GM19324 (cell line): ENCODE measurements at regions not wholly inside any gene's neighbourhood (a gene's known extent, or its start where the extent isn't known, plus 50 kb on each side); places are given as distances from the start of the nearest gene placed in this dataset.
"Not testable (repeated sequence)": the region's sequence is repeated elsewhere in the genome, so short reads cannot be mapped to it uniquely, and the experiment has no call there.

Source experiments
- ATAC-seq: cut with Tn5 transposase; IDR thresholded peaks from one replicate; pipeline ENCODE4 v1.9.1; 2021; ENCODE audit warnings: mild to moderate bottlenecking, moderate library complexity; ENCODE audit not compliant: unreplicated experiment, low FRiP score

GRCh38 chrX:147468600-147468999 is 443.1 kb upstream of the FMR1 start:
- no peak for ATAC-seq

GRCh38 chrX:147476008-147476407 is 435.7 kb upstream of the FMR1 start:
- ATAC-seq = no peak

- ATAC-seq = no peak
Observed at GRCh38 chrX:147478899-147479298, 432.8 kb upstream of the FMR1 start.

GRCh38 chrX:147485207-147485606 is 426.5 kb upstream of the FMR1 start:
- ATAC-seq = no peak

GRCh38 chrX:147494365-147494764 is 417.4 kb upstream of the FMR1 start:
- ATAC-seq = no peak

GRCh38 chrX:147498796-147499195 is 412.9 kb upstream of the FMR1 start:
- no peak for ATAC-seq

- no peak for ATAC-seq
Observed at GRCh38 chrX:147522981-147523380, 388.7 kb upstream of the FMR1 start.

GRCh38 chrX:147533426-147533825 is 378.3 kb upstream of the FMR1 start:
- no peak for ATAC-seq

- ATAC-seq = no peak
Observed at GRCh38 chrX:147537172-147537571, 374.5 kb upstream of the FMR1 start.

GRCh38 chrX:147548023-147548422 is 363.7 kb upstream of the FMR1 start:
- ATAC-seq = not testable (repeated sequence)

- ATAC-seq = no peak
Observed at GRCh38 chrX:147550217-147550616, 361.5 kb upstream of the FMR1 start.

- ATAC-seq = no peak
Observed at GRCh38 chrX:147559191-147559590, 352.5 kb upstream of the FMR1 start.

GRCh38 chrX:147565237-147565636 is 346.5 kb upstream of the FMR1 start:
- no peak for ATAC-seq

GRCh38 chrX:147570483-147570882 is 341.2 kb upstream of the FMR1 start:
- ATAC-seq = no peak

GRCh38 chrX:147573266-147573665 is 338.5 kb upstream of the FMR1 start:
- ATAC-seq = no peak

GRCh38 chrX:147602176-147602696 is 309.5 kb upstream of the FMR1 start:
- ATAC-seq = no peak

- no peak for ATAC-seq
Observed at GRCh38 chrX:147626605-147627004, 285.1 kb upstream of the FMR1 start.

GRCh38 chrX:147635186-147635585 is 276.5 kb upstream of the FMR1 start:
- no peak for ATAC-seq

GRCh38 chrX:147637190-147637589 is 274.5 kb upstream of the FMR1 start:
- ATAC-seq = no peak

GRCh38 chrX:147646949-147647723 is 264.6 kb upstream of the FMR1 start:
- ATAC-seq = no peak

GRCh38 chrX:147675819-147676218 is 235.9 kb upstream of the FMR1 start:
- no peak for ATAC-seq

GRCh38 chrX:147679356-147680005 is 232.2 kb upstream of the FMR1 start:
- ATAC-seq = no peak
